HG03103 (cell line): ENCODE measurements at regions not wholly inside any gene's neighbourhood (a gene's known extent, or its start where the extent isn't known, plus 50 kb on each side); places are given as distances from the start of the nearest gene placed in this dataset.
"Not testable (repeated sequence)": the region's sequence is repeated elsewhere in the genome, so short reads cannot be mapped to it uniquely, and the experiment has no call there.

Experiments
- ATAC-seq: cut with Tn5 transposase; IDR thresholded peaks from one replicate; pipeline ENCODE4 v1.9.1; 2021; ENCODE audit warnings: low read depth; ENCODE audit not compliant: unreplicated experiment

GRCh38 chr1:113292603-113293255 is 97.6 kb upstream of the MAGI3 start:
- ATAC-seq = no peak

- no peak for ATAC-seq
Measured at GRCh38 chr1:113293256-113293626, 97.1 kb upstream of the MAGI3 start.

GRCh38 chr1:113297749-113298148 is 92.6 kb upstream of the MAGI3 start:
- no peak for ATAC-seq

- ATAC-seq = no peak
Measured at GRCh38 chr1:113298941-113299340, 91.4 kb upstream of the MAGI3 start.

DNA sequence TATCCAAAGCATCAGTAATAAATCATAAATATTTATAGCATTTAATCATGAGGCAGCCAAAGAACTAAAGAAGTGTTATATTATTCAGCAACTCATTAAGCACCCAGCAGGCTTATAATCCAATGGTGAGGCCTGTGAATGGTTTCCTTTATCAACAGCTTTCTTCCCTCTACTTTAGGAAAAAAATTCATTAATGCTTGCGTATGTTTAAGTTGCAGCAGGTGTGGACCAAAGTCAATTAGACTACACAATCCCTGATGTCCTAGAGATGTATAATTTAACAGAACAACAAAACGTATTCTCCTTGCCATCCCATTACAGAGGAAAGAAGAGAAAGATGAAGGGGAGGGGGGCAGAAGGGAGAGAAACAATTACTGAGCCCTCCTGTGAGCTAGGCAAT is 87.7 kb upstream of the MAGI3 start:
- no peak for ATAC-seq

DNA sequence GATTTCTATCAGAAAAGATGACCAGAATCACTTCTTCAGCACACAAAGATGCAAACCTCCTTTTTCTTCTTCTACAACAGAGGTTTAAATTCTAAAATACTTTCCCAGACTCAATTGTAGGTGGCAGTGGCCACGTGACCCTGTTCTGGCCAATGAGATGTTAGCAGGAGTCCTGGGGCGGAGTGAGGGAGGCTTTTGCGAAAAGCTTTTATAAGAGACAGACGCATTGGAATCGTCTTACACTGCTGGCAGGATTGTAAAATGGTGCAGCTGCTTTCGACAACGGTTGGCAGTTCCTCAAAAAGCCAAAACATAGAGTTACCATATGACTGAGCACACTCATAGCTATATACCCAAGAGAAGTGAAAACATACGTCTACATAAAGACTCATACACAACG is 87.0 kb upstream of the MAGI3 start:
- no peak for ATAC-seq

GRCh38 chr1:113305029-113305428 is 85.3 kb upstream of the MAGI3 start:
- not testable (repeated sequence) for ATAC-seq

DNA sequence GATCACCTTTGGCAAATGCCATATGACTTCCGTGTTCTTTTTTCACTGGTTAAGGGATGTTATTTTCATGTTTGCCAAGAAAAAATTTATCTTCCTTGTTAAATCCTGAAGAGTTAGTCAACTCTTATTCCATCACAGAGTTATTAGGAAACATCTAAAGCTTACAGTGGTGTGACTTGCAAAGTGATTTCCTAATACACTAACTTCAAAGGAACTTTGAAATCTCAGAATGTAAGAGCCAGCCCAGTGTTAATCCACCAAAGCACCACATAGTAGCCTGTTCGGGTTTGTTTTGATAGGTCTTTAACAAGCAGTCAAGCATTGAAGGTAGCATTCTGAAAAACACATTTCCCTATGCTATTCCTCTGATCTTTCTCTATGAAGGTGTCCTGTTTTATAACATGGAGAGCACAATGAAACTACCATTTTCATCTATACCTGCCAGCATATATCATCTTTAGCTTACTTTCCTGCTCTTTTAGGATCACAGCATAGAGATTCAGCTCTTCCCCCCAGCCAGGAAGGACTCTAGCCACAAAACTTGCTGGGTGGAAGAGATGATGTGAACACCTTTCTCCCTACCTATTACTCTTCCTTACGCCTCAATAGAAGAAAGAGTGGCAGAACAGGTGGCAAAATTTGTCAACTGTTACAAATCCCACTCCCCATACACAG is 82.4 kb upstream of the MAGI3 start:
- ATAC-seq = no peak

- not testable (repeated sequence) for ATAC-seq
Measured at GRCh38 chr1:113312651-113313050, 77.7 kb upstream of the MAGI3 start.

- ATAC-seq = no peak
Measured at GRCh38 chr1:113314600-113314999, 75.7 kb upstream of the MAGI3 start.

GRCh38 chr1:113320272-113320671 is 70.0 kb upstream of the MAGI3 start:
- no peak for ATAC-seq

DNA sequence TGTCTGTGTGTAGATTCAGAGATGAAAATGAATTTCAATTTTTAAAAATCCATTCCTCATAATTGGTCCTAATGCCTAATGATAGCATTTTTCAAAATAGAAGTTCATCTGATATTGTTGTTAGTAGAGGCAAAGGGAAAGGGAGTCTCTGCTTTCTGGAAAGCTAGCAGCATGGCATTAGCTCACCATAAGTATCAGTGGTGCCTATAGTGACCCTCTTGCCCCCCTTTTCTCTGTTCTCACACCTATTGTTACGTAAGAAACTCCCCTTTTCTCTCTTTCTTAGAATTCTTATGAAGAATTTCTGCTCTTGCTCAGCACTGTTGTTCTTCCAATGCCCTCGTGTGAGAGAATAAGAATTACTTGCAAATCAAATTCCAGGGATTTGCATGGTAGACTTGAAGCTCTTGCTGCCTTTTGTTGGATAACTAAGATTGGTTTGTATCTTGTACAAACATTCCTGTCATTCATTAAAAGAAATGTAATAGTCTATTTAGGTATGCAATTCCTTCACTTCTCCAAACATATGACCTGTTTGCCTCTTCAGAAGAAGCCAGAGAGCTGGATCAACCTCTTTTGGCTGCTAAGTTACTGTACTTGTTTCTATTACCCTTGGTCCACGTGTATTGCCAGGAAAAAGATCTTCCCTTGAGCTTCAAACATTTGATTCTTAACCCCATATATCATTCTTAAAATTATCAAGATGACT is 69.2 kb upstream of the MAGI3 start:
- no peak for ATAC-seq

DNA sequence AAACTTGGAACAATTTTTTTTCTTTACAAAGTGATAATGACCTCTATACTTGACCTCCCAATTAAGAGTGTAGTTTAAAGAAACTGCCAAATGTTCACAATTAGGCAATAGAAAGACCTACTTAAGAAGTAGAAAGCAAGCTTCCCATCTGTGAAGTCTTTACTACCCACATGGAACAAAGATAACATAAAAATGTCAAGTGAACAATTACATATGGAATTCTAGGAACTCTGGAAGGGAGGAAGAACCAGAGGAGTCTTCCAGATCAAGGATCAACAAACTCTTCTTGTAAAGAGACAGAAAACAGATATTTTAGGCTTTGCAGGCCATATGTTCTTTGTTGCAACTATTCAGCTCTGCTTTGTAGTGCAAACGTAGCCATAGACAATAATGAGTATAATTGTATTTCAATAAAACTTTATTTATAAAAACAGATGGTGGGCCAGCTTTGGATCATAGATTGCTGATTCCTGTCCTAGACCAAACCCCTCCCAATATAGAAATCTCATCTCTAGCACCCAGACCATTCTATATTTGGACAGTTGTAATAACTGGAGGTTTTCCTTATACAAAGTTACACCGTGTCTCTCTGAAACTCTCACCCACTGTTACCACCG is 68.4 kb upstream of the MAGI3 start:
- no peak for ATAC-seq

DNA sequence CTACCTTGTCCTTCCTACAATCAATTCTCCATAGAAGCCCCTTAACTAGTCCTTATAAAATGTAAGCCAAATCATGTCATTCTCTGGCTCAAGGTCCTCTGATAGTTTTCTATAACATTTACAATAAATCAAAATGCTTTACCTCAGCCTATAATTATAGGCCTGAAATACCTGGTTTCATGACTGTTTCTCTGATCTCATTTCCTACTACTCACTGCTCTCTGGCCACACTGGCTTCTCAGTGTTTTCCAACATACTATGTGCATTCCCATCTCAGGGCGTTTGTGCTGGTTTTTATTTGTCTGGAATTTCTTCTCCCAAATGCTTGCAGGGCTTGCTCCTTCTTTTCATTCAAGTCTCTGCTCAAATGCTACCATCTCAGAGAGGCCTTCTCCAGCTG is 67.9 kb upstream of the MAGI3 start:
- ATAC-seq = no peak

DNA sequence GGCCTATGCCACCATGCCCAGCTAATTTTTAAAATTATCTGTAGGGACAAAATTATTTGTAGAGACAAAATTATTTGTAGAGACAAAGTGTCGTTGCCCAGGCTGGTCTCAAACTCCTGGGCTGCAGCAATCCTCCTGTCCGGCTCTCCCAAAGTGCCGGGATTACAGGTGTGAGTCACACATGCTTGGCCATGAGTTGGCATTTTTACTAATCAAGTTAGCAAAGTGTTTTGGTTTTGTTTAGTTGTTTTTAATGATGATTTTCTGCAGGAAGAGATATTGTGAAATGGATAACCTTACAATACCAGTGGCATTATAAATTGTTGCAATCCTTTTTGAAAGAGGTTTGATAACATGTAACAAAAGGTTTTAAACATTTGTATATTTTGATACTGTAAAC is 65.3 kb upstream of the MAGI3 start:
- ATAC-seq = no peak

DNA sequence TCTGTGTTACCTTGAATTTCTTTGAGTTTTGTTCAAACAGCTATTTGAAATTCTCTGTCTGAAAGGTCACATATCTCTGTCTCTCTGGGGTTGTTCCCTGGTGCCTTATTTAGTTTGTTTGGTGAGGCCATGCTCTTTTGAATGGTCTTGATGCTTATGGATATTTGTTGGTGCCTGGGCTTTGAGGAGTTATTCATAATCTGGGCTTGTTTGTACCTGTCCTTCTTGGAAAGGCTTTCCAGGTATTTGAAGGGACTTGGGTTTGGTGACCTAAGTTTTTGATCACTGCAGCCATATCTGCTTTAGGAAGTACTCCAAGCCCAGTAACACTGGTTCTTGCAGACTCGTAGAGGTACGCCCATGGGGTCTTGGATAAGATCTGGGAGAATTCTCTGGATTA is 63.3 kb upstream of the MAGI3 start:
- no peak for ATAC-seq

GRCh38 chr1:113333056-113333455 is 57.3 kb upstream of the MAGI3 start:
- no peak for ATAC-seq

DNA sequence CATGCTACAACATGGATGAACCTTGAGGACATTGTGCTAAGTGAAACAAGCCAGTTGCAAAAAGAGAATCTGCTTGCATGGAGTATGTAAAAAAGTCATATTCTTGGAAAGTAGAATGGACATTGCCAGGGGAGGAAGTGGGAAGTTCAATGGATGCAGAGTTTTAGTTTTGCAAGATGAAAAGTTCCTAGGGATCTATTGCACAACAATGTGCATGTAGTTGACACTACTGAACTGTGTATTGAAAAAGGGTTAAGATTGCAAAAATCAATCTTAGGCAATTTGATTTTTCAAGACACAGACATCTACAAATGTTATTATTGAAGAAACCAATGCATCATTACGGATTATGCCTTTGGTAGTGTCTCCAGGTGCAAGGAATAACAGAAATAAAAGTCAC is 50.3 kb upstream of the MAGI3 start:
- no peak for ATAC-seq
